ENCODE measurements at regions not wholly inside any gene's neighbourhood (a gene's known extent, or its start where the extent isn't known, plus 50 kb on each side); places are given as distances from the start of the nearest gene placed in this dataset.

DNA sequence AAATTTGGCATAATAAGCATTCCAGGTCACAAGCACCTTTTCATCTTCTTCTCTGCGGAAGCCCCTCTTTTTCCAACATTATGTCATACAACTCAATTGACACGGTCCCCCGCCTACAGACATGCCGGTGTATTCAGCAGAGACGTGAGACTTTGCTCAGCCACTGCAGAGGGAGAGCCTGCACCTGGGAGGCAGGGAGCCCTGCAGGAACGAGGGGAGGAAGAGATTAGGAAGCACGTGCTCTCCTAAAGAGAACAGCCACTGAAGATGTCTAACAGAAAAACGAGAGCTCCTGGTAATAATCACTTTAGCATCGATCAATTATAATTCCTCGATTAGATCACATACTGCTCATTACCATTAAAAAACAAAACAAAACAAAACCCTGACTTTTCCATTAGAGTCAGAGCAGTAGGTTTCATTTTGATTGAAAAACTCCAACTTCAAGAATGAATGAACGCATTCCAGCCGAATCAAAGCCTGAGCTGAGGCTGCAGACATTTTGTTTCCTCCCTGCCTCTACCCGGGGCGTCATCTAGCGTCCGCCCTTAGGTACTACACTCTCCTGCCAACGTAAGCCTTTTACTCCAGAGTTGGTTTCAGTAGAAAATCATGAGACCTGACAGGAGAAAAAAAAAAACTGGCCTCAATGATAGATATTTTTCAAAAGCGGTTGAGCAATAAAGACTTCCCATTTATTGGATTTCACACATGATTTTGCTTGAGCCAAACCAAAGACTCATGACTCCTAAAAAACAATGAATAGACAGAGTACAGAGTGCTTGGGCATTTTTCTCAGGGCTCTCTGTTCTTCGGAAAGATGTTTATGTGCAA lies 194.5 kb downstream of the KATNAL1 start:
- Histone ChIP-seq H3K36me3 (ENCODE audit: control insufficient read depth in 4 of 4, insufficient read depth in 3 of 4, low read depth in 1 of 4, low read length in 3 of 4) (no peaks in the 10 kb centered on the region), H3K9ac (ENCODE audit: low read depth in 1 of 2, low read length in 2 of 2) (no peak overlapping the region), H3K27me3 (ENCODE audit: control insufficient read depth in 4 of 4, insufficient read depth in 4 of 4, low read length in 3 of 4) (no peaks in the 10 kb centered on the region), H3K4me1 (ENCODE audit: control insufficient read depth in 4 of 4, insufficient read depth in 4 of 4, low read length in 3 of 4) (peaks cover 3 to 34% (median 23%) of the 10 kb centered on the region in 4 donors), H3K27ac (ENCODE audit: low read depth in 1 of 2, low read length in 2 of 2) (peak overlapping the region; percentile 88 to 92), H3K9me3 (ENCODE audit: control insufficient read depth in 4 of 4, low read length in 3 of 4) (no peaks in the 10 kb centered on the region), H3K4me3 (ENCODE audit: low read depth in 1 of 3, low read length in 3 of 3) (no peak overlapping the region)
- 23% methylated on average over 19 of the region's 19 CpGs for whole genome bisulfite sequencing
- peak; percentile 76 for DNase-seq (ENCODE audit: low spot score)
- TF ChIP-seq JUND (IDR thresholded peaks at IDR 0.05) (peak; percentile 44 to 56), RAD21 (IDR thresholded peaks at IDR 0.05) (peak; percentile 98 to 99), EGR1 (IDR thresholded peaks at IDR 0.05; ENCODE audit: low read depth in 2 of 2) (peak in 1 of 2 donors; percentile 53), FOXA1 (IDR thresholded peaks at IDR 0.05) (no peak), SP1 (IDR thresholded peaks at IDR 0.05) (peak; percentile 40), NR2F2 (IDR thresholded peaks at IDR 0.05) (no peak), REST (IDR thresholded peaks at IDR 0.05) (peak; percentile 43), HNF4A (conservative IDR thresholded peaks at IDR 0.05) (peak; percentile 50 to 68), ATF3 (IDR thresholded peaks at IDR 0.05) (no peak), FOXA2 (IDR thresholded peaks at IDR 0.05) (no peak), ZBTB33 (IDR thresholded peaks at IDR 0.05) (peak; percentile 67), RXRA (IDR thresholded peaks at IDR 0.05) (peak in 1 of 2 donors; percentile 76), GABPA (IDR thresholded peaks at IDR 0.05 in 1 of 2, conservative IDR thresholded peaks at IDR 0.05 in 1 of 2) (peak in 1 of 2 donors; percentile 37), YY1 (IDR thresholded peaks at IDR 0.05) (peak; percentile 96), TAF1 (conservative IDR thresholded peaks at IDR 0.05) (no peak), CTCF (IDR thresholded peaks at IDR 0.05; ENCODE audit: low read depth, low read length, missing input control) (peak; percentile 100), HNF4G (IDR thresholded peaks at IDR 0.05) (no peak)
- TF ChIP-seq, protein P1, sequence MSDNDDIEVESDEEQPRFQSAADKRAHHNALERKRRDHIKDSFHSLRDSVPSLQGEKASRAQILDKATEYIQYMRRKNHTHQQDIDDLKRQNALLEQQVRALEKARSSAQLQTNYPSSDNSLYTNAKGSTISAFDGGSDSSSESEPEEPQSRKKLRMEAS (IDR thresholded peaks at IDR 0.05), result peak; percentile 69

Data from liver (tissue), 8 donors.